CD14-positive monocyte (primary cell): ENCODE measurements at regions not wholly inside any gene's neighbourhood (a gene's known extent, or its start where the extent isn't known, plus 50 kb on each side); places are given as distances from the start of the nearest gene placed in this dataset.

Experiments used
- DNase-seq, 3 donors: peaks; one replicate each; pipeline ENCODE4 v3.0.0-alpha.2; 2011 to 2022
- H2AFZ ChIP-seq: 2 replicates; pipeline ENCODE4 v1.6.0; 2012; ENCODE audit warnings: mild to moderate bottlenecking, low read depth, low read length, inconsistent platforms; ENCODE audit not compliant: insufficient read depth, poor library complexity, severe bottlenecking
- H3K27ac ChIP-seq, 2 donors: 1 replicate in 1 of 2; 2 replicates in 1 of 2; pipeline ENCODE4 v1.5.1; 2012 to 2013; ENCODE audit warnings: low read length in 2 of 2, control low read depth in 1 of 2, inconsistent platforms in 1 of 2, low read depth in 1 of 2, mild to moderate bottlenecking in 1 of 2
- H3K27me3 ChIP-seq, 2 donors: one replicate each; pipeline versions ENCODE4 v1.6.0 to v1.6.1; 2011 to 2013; ENCODE audit warnings: low read length in 2 of 2; ENCODE audit not compliant: control insufficient read depth in 2 of 2, insufficient read depth in 2 of 2
- H3K36me3 ChIP-seq, 2 donors: replicated peaks in 1 of 2; 1 replicate in 1 of 2; 2 replicates in 1 of 2; pipeline versions ENCODE4 v1.5.1 to v1.6.1; 2012 to 2013; ENCODE audit warnings: low read length in 2 of 2, control low read depth in 1 of 2, inconsistent platforms in 1 of 2, mild to moderate bottlenecking in 1 of 2; ENCODE audit not compliant: insufficient read depth in 2 of 2, control insufficient read depth in 1 of 2
- H3K4me1 ChIP-seq, 2 donors: 1 replicate in 1 of 2; 2 replicates in 1 of 2; pipeline versions ENCODE4 v1.5.1 to v1.6.1; 2012 to 2013; ENCODE audit warnings: low read length in 2 of 2, control low read depth in 1 of 2, inconsistent platforms in 1 of 2, mild to moderate bottlenecking in 1 of 2, moderate library complexity in 1 of 2; ENCODE audit not compliant: insufficient read depth in 2 of 2, control insufficient read depth in 1 of 2
- H3K4me2 ChIP-seq: replicated peaks from 2 replicates; pipeline ENCODE3; 2012; ENCODE audit warnings: low read length, moderate library complexity, mild to moderate bottlenecking; ENCODE audit not compliant: poor library complexity, severe bottlenecking; ENCODE audit errors: extremely low read depth
- H3K4me3 ChIP-seq, 3 experiments: fragments of 200-600 bp in 1 of 3; sonication (generic) in 1 of 3; replicated peaks in 1 of 3; 1 replicate in 2 of 3; 2 replicates in 1 of 3; pipeline ENCODE4 v1.5.1; 2011 to 2013; ENCODE audit warnings: low read length in 3 of 3, mild to moderate bottlenecking in 3 of 3, control low read depth in 2 of 3, low read depth in 2 of 3, inconsistent platforms in 1 of 3, moderate library complexity in 1 of 3
- H3K79me2 ChIP-seq: 2 replicates; pipeline ENCODE4 v1.6.0; 2012; ENCODE audit warnings: mild to moderate bottlenecking, control low read depth, inconsistent platforms, low read length, moderate library complexity; ENCODE audit not compliant: insufficient read depth
- H3K9ac ChIP-seq: 2 replicates; pipeline ENCODE4 v1.6.0; 2017; ENCODE audit warnings: low read length, mild to moderate bottlenecking; ENCODE audit not compliant: insufficient read depth, poor library complexity, severe bottlenecking
- H3K9me3 ChIP-seq, 2 donors: replicated peaks in 1 of 2; 1 replicate in 1 of 2; 2 replicates in 1 of 2; pipeline versions ENCODE4 v1.5.1 to v1.6.1; 2012 to 2013; ENCODE audit warnings: low read length in 2 of 2, control low read depth in 1 of 2; ENCODE audit not compliant: control insufficient read depth in 1 of 2, insufficient read depth in 1 of 2
- H4K20me1 ChIP-seq: 2 replicates; pipeline ENCODE4 v1.6.0; 2012; ENCODE audit warnings: mild to moderate bottlenecking, low read length, control low read depth, moderate library complexity; ENCODE audit not compliant: insufficient read depth
- H3K27ac Mint-ChIP-seq, 7 donors: one replicate each; pipeline ENCODE4 v1.8.0; 2020; ENCODE audit warnings: mild to moderate bottlenecking in 7 of 7, mixed read lengths in 7 of 7, moderate library complexity in 6 of 7, inconsistent platforms in 2 of 7
- H3K27me3 Mint-ChIP-seq, 3 donors: one replicate each; pipeline ENCODE4 v1.8.0; 2021 to 2022; ENCODE audit warnings: low read depth in 3 of 3, mild to moderate bottlenecking in 3 of 3, mixed read lengths in 3 of 3, moderate library complexity in 3 of 3, inconsistent platforms in 1 of 3
- H3K36me3 Mint-ChIP-seq, 2 donors: one replicate each; pipeline ENCODE4 v1.8.0; 2020; ENCODE audit warnings: mixed read lengths in 2 of 2, inconsistent platforms in 1 of 2, mild to moderate bottlenecking in 1 of 2
- H3K4me1 Mint-ChIP-seq: one replicate; pipeline ENCODE4 v1.8.0; 2020; ENCODE audit warnings: mild to moderate bottlenecking, mixed read lengths
- H3K4me3 Mint-ChIP-seq, 2 donors: one replicate each; pipeline ENCODE4 v1.8.0; 2020; ENCODE audit warnings: mild to moderate bottlenecking in 2 of 2, mixed read lengths in 2 of 2, moderate library complexity in 1 of 2
- H3K9me3 Mint-ChIP-seq, 7 donors: one replicate each; pipeline ENCODE4 v1.8.0; 2020 to 2022; ENCODE audit warnings: mixed read lengths in 7 of 7, mild to moderate bottlenecking in 6 of 7, moderate library complexity in 6 of 7, inconsistent platforms in 2 of 7
- CTCF ChIP-seq: fragments of 200-600 bp; IDR thresholded peaks from one replicate; pipeline ENCODE4 v1.8.0; 2022; ENCODE audit warnings: antibody characterized with exemption, mild to moderate bottlenecking
- WGBS: methylation state at CpG from one replicate; pipeline ENCODE4 v1.1.5; 2013; ENCODE audit warnings: missing lambda C conversion rate; ENCODE audit not compliant: insufficient coverage; 5-methylcytosine and 5-hydroxymethylcytosine counted together
- intact Hi-C, 2 donors: fragments of 100-400 bp; cut with micrococcal nuclease; formaldehyde crosslinking; loops; one replicate each; pipeline versions ENCODE4 v1.15.0 to v1.15.1; 2023

DNA sequence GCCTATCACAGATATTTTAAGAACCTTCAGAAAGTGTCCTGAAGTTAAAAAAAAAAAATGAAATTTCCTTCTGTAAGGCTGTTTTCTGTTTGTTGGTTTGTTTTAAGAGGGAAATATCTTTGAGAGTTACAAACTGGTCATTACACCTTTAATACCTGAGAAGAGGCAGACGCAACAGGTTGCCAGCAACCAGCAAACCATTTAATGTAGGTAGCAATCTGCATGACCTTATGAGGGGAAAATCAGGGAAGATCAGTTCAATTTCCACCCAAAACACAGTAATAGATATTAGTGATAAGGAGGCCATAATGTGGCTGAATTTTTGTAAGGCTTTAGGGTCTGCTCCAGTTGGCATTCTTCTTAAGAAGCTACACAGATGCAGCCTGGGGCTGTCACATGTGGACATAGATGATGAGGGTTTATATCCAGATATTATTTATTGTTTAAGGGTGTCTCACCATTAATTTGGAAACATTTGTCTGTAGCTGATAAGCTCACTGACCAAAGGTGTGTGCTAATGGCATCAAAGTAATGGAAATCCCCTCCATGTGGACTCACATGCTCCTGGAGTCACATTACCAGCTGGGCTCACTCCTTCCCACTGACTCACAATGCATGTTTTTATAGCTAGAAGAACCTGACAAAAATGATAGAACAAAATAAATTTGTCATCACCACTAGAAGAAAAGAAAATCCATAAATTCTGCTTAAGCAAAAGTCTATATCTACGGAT, 83.5 kb upstream of the DTNA start:
- Histone ChIP-seq H4K20me1 (no peaks in the 10 kb centered on the region), H3K4me1 (no peaks in the 10 kb centered on the region), H3K27me3 (no peaks in the 10 kb centered on the region), H3K27ac (no peak overlapping the region), H3K9me3 (no peaks in the 10 kb centered on the region), H3K9ac (no peak overlapping the region), H3K4me2 (no peak overlapping the region), H3K79me2 (no peaks in the 10 kb centered on the region), H3K36me3 (no peaks in the 10 kb centered on the region), H2AFZ (no peak overlapping the region), H3K4me3 (no peak overlapping the region)
- H3K27ac Mint-ChIP-seq = no peak overlapping the region
- TF ChIP-seq CTCF = no peak
- no CpG with 5 or more reads among the region's 2 CpGs for WGBS
- H3K4me1 Mint-ChIP-seq = no peaks in the 10 kb centered on the region
- no peaks in the 10 kb centered on the region for H3K36me3 Mint-ChIP-seq
- DNase-seq = no peak
- peaks cover 0 to 5% (median 3%) of the 10 kb centered on the region in 3 donors for H3K27me3 Mint-ChIP-seq
- H3K4me3 Mint-ChIP-seq = no peak overlapping the region
- intact Hi-C loops = no loop called here
- peaks cover 0 to 3% (median 2%) of the 10 kb centered on the region in 7 donors for H3K9me3 Mint-ChIP-seq

GRCh38 chr18:34627137-34627920, 82.8 kb upstream of the DTNA start:
- intact Hi-C loops = no loop called here
- H3K9me3 ChIP-seq = no peaks in the 10 kb centered on the region
- peaks cover 0 to 5% (median 3%) of the 10 kb centered on the region in 3 donors for H3K27me3 Mint-ChIP-seq
- no peaks in the 10 kb centered on the region for H3K36me3 Mint-ChIP-seq
- TF ChIP-seq CTCF = no peak
- no CpG with 5 or more reads among the region's 2 CpGs for WGBS
- H3K4me3 Mint-ChIP-seq = no peak overlapping the region
- H3K27ac Mint-ChIP-seq = no peak overlapping the region
- H3K27ac ChIP-seq = no peak overlapping the region
- H3K4me1 ChIP-seq = no peaks in the 10 kb centered on the region
- no peak overlapping the region for H3K4me2 ChIP-seq
- no peaks in the 10 kb centered on the region for H3K4me1 Mint-ChIP-seq
- H3K4me3 ChIP-seq = no peak overlapping the region
- H3K79me2 ChIP-seq = no peaks in the 10 kb centered on the region
- H2AFZ ChIP-seq = no peak overlapping the region
- peaks cover 0 to 3% (median 0%) of the 10 kb centered on the region in 7 donors for H3K9me3 Mint-ChIP-seq
- DNase-seq = no peak
- H4K20me1 ChIP-seq = no peaks in the 10 kb centered on the region
- H3K27me3 ChIP-seq = no peaks in the 10 kb centered on the region
- H3K9ac ChIP-seq = no peak overlapping the region
- H3K36me3 ChIP-seq = no peaks in the 10 kb centered on the region
